ENCODE measurements at regions not wholly inside any gene's neighbourhood (a gene's known extent, or its start where the extent isn't known, plus 50 kb on each side); places are given as distances from the start of the nearest gene placed in this dataset.
"Not testable (repeated sequence)": the region's sequence is repeated elsewhere in the genome, so short reads cannot be mapped to it uniquely, and the experiment has no call there.

DNA sequence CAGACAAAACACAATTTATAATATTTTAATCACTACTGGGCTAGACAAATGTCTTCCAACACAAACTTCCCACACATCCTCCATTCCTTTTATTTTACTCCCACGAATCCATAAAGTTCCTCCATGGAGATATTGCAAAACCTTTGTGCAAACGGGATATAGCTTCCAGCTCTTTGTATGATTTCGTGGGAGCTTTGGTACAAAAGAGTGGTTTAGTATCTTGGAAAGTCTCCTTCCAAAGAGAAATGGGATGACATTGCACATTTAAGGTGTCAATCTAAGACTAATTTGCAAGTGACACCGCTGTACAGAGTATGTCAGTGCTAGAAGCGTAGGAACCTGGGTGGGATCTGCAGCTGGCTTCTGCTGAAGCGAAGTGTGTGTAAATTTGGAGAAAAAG, 455.2 kb upstream of the RUNX1 start:
- no peak for DNase-seq (ENCODE audit: low read depth in 2 of 2)

- DNase-seq (ENCODE audit: low read depth in 2 of 2): peak in 1 of 2 donors; percentile 1
Observed at GRCh38 chr21:35503671-35504070, 454.6 kb upstream of the RUNX1 start.

DNA sequence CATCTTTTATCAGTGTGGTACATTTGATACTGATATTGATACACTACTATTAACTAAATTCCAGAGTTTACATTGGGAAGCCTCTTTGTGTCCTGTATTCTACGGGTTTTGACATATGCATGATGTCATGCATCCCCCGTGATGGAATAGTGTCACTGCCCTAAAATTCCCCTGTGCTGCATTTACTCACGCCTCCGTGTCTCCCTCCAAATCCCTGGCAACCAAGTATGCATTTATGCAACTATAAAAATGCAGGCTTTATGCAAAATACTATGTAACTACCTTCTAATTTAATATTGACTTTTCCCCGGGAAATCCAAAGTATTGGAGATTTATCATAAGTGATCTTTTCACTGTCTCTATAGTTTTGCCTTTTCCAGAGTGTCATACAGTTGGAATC, 453.7 kb upstream of the RUNX1 start:
- no peak for DNase-seq (ENCODE audit: low read depth in 2 of 2)

DNA sequence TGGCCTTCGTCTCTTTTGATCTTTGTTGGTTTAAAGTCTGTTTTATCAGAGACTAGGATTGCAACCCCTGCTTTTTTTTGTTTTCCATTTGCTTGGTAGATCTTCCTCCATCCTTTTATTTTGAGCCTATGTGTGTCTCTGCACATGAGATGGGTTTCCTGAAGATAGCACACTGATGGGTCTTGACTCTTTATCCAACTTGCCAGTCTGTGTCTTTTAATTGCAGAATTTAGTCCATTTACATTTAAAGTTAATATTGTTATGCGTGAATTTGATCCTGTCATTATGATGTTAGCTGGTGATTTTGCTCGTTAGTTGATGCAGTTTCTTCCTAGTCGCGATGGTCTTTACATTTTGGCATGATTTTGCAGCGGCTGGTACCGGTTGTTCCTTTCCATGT, 448.4 kb upstream of the RUNX1 start:
- not testable (repeated sequence) for DNase-seq (ENCODE audit: low read depth in 2 of 2)

DNA sequence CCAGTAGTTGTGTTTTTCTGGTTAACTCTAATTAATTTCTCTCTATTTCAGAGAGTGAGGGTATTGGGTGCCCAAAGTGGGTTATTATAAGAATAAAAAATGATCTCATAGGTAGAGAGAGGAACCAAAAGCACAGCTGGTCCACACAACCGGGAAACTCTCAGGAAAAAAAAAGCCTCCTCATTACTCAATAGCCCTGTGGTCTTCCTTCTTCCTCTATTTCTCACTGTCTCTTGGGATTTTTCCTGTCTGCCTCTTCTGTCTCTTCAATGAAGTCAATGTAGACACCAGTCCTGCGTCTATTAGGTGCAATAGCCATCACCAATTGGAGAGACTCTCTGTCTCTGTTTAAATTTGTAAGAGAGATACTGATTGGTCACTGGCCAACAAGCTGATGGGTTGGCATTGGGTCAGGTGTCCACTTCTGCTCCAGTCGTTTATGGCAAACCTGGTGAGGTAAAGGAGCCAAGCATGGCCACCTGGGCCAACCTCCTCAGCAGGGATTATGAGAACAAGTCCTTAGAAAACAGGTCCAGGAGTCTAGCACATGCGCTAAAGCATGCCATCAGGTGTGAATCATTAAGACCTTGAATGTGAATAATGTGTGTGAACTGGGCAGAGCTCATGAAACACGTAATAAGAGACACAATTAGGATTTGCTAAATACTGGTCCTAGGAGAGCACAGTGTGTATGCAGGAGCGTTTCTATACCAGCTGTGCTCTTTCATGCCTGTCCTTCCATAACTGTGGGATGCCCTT, 443.0 kb upstream of the RUNX1 start:
- DNase-seq (ENCODE audit: low read depth in 2 of 2): no peak

DNA sequence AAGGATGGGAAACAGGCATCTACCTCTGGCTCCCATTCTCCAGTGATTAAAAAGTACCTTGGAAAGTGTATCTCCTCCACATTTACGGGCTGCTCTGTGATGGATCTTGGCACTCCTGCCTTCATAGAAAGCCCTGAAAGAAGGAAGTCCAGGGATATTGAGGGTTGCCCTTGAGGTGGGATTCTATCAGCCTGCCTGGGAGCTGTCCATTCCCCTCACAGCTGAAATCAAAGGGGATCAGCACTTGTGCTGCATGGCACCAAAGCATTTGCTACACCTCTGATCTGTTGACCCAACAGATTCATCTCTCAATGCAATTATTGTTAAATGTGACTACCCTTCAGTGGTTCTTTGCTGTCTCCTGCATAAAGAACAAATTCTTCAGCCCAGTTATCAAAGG, 442.0 kb upstream of the RUNX1 start:
- DNase-seq (ENCODE audit: low read depth in 2 of 2): no peak

DNA sequence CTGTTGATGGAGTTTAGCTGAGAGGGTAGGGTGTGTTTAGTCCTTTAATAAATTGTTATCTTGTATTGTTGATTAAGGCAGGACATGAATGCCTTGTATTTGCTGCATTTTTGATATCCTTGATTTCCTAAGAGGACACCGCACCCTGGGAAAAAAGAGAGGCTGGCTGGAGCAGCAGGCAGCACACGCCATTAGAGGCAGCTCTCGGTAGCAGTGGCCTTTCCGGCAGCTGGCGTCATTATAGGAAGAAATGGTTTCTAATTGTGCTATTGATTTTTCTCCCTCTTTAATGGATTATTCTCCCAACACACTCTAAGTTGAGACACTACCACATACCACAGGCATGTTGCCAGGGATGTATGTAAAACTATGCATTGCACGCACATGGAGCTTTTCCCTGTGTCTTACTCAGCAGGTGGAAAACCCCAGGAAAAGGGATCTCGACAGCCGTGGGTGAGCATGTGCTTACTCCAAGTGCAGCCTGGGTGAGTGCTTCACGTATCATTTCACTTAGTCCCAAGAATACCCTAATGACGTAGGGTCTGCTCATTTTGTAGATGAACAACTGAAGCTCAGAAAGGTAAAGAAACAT, 440.4 kb upstream of the RUNX1 start:
- no peak for DNase-seq (ENCODE audit: low read depth in 2 of 2)

GRCh38 chr21:35488946-35489345, 439.8 kb upstream of the RUNX1 start:
- no peak for DNase-seq (ENCODE audit: low read depth in 2 of 2)

DNA sequence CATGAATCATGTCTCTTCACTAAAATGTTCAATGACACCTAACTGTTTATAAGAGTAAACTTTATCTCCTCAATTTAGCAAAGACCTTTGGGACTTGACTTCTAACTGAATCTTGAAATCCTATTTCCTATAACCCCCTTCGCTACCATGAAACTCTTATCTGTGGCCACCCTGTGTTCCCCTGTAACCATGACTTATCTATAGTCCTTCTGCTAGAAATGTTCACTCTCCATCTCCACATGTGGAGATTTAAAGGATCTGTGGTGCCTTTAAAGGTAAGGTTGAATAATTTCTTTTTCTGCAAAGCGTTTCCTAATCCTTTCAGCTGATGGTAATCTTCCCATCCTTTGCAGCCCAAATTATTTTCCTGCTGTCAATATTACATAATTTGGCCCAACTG, 436.3 kb upstream of the RUNX1 start:
- DNase-seq (ENCODE audit: low read depth in 2 of 2): no peak

- no peak for DNase-seq (ENCODE audit: low read depth in 2 of 2)
Observed at GRCh38 chr21:35484851-35485250, 435.7 kb upstream of the RUNX1 start.

DNA sequence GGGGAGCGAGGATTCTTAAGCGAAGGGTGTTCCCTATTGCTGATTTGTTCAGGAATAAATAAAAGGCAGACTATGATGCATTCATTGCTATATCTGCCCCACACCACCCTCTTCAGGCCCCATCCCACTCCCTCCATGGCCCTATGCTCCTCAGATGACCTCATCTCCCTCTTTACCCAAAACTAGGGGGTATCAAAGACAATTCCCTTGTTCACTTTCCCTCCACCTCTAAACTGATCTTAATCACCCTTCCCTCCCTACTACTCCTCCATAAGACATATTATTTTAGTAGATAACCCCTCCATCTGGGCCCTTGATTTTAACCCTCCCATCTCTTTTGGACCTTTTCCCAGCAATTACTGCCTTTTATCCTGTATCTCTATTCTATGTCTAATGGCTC, 434.9 kb upstream of the RUNX1 start:
- no peak for DNase-seq (ENCODE audit: low read depth in 2 of 2)

GRCh38 chr21:35482933-35483662, 434.0 kb upstream of the RUNX1 start:
- DNase-seq (ENCODE audit: low read depth in 2 of 2): no peak

- no peak for DNase-seq (ENCODE audit: low read depth in 2 of 2)
Observed at GRCh38 chr21:35482096-35482495, 433.0 kb upstream of the RUNX1 start.

DNA sequence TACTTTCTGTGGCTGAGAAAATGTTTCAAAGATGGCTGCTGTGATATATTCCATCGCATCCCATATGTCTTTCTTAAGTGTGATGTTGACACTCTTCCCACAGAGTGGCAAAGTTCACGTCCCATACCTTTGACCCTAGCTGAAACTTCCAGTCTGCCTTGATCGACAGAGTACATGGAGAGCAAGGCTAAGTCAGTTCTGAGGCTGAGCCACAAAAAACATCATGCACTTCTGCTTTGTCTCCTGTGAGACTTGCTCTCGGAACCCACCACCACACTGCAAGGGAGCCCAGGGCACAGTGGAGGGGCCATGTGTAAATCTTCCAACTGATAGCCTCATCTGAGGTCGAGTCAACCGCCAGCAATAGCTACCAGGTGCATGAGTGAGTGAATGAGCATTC, 431.9 kb upstream of the RUNX1 start:
- DNase-seq (ENCODE audit: low read depth in 2 of 2): no peak

DNA sequence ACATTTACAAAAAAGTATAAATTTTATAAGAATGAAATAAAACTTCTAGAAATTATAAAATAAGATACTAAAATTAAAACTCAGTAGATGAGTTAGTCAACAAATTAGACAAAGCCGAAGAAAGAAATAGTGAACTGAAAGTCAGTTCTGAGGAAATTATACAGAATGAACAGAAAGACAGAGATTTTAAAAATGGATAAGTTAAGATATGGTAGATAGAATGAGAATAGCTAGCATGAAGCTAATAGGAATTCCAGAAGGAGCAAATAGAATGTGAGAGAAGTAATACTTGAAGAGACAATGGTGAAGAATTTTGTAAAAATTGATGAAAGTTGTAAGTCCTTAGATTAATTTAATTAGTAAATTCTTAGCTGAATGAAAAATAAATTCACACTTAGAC, 430.4 kb upstream of the RUNX1 start:
- DNase-seq (ENCODE audit: low read depth in 2 of 2): no peak

GRCh38 chr21:35479065-35479448, 430.0 kb upstream of the RUNX1 start:
- no peak for DNase-seq (ENCODE audit: low read depth in 2 of 2)

- DNase-seq (ENCODE audit: low read depth in 2 of 2): no peak
Observed at GRCh38 chr21:35478161-35479064, 429.3 kb upstream of the RUNX1 start.

- DNase-seq (ENCODE audit: low read depth in 2 of 2): no peak
Observed at GRCh38 chr21:35477622-35478021, 428.5 kb upstream of the RUNX1 start.

DNA sequence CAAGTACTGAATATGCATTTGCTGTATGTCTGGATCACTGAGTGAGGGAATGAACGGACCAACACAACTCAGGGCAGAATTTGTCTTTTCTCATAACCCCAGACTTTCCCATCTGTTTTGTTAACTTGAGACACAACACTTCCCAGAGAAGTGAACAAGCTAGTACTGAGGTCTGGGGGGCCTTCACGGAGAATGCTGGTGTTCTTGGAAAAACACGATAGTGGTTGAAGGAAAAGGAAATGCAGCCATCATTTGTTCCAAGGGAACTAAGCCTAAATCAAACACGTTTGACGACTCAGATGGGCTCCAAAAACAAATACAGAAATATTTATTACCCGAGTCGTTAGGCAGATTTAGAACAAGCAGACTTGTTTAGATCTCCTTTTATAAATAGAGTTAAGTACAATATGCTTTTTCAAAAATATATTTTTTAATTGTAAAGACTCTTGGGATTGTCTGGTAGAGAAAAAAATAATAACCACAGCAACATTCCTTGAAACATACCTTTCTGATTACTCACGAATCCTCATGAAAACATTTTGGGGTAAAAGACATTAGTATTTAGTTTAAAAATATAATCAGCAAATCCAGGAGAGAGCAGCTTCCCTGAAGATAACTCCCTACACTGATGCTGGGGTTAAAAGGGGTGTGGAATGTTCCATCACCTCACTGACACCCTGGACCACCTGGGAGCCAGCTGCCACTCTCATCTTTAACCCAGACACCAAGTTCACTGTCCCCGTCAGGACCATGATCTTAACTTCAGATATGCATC, 427.7 kb upstream of the RUNX1 start:
- DNase-seq (ENCODE audit: low read depth in 2 of 2): no peak

- no peak for DNase-seq (ENCODE audit: low read depth in 2 of 2)
Observed at GRCh38 chr21:35475762-35476161, 426.7 kb upstream of the RUNX1 start.

GRCh38 chr21:35475009-35475408, 425.9 kb upstream of the RUNX1 start:
- DNase-seq (ENCODE audit: low read depth in 2 of 2): no peak

Data from stimulated activated CD8-positive, alpha-beta memory T cell treated with anti-CD3 and anti-CD28 coated beads, Interleukin-2, amount 100 ng/mL, for 1 hour (primary cell).